Heart left ventricle (tissue), 13 donors: ENCODE measurements at regions not wholly inside any gene's neighbourhood (a gene's known extent, or its start where the extent isn't known, plus 50 kb on each side); places are given as distances from the start of the nearest gene placed in this dataset.

ENCODE experiments used
- CTCF ChIP-seq, 12 donors: fragments of 200-600 bp; sonication (generic) in 4 of 12; IDR thresholded peaks; one replicate each; pipeline versions ENCODE4 v1.5.0 to v1.8.0; 2018 to 2022; ENCODE audit warnings: antibody characterized with exemption in 12 of 12, mild to moderate bottlenecking in 5 of 12
- POLR2A ChIP-seq, 2 donors: fragments of 450-650 bp; IDR thresholded peaks; one replicate each; pipeline ENCODE4 v1.6.1; 2017; ENCODE audit warnings: antibody characterized with exemption in 2 of 2, mild to moderate bottlenecking in 2 of 2, moderate library complexity in 2 of 2
- donor health status: ischemic (EF 13 %, LVEDD 7.1; RV severe dilation, severe dysfunction).
- donor health status: DM: no; HTN: yes; CAD: no.
- donor health status: DM: no; HTN: no; CAD: no.
- donor health status: ischemic (EF 25% LVEDD 6.9; RV normal size, moderate dysfunction).
- donor health status: ischemic (EF 25% LVEDD 5.7; RV mildly dilated, moderate dysfunction).
- donor health status: ischemic (EF 35%, LVEDD 5.7; RV mildly dilated, moderate dysfunction).
- donor health status: nonischemic (EF 11% LVEDD 7.7; RV severe dilation, severe dysfunction).
- donor health status: DM: yes; HTN: yes; CAD: no.
- donor health status: PGD.
- donor health status: ischemic (EF 29% LVEDD 5.4; RV normal size, mild dysfunction).
- donor health status: nonischemic (EF 23%, LVEDD 6.1; RV moderate dilation, normal function).

DNA sequence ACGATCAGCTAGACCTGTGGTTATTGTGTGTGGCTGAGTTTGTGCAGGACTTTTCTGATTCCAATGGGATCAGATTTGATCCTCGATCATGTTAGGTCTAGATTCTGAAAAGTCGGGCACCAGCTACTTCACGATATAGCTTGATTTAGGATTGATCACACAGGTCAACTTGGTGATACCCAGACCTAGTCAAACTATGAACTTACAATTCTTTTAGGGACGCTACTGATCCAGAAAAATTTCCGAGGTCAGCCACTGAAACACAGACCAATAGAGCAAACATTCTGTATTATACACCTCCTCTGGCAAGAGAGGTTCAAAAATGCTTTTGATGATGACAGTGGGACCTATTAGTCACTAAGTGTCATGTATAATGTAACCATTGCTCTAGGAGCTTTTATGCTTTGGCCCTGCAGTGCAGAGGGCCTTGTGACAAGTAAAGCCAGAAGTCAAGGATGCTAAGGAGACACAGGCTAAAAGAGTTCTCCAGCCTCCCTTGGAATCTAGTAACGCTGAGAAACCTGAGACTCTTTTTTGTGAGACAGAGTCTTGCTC is 115.6 kb upstream of the MB21D2 start:
- TF ChIP-seq CTCF (IDR thresholded peaks at IDR 0.05) (no peak), POLR2A (IDR thresholded peaks at IDR 0.05) (no peak)
